Fibroblast of mammary gland (primary cell): ENCODE measurements at regions not wholly inside any gene's neighbourhood (a gene's known extent, or its start where the extent isn't known, plus 50 kb on each side); places are given as distances from the start of the nearest gene placed in this dataset.

Experiments
- DNase-seq: peaks from one replicate; pipeline ENCODE4 v3.0.0-alpha.2; 2010; ENCODE audit warnings: low read depth
- H3K4me3 ChIP-seq: 2 replicates; pipeline ENCODE4 v1.5.1; 2011; ENCODE audit warnings: low read depth, mild to moderate bottlenecking, low read length, moderate library complexity; ENCODE audit not compliant: control insufficient read depth
- CTCF ChIP-seq: conservative IDR thresholded peaks from 2 replicates; pipeline ENCODE4 v1.5.1; 2011; ENCODE audit warnings: low read depth, low read length, inconsistent platforms; ENCODE audit not compliant: control insufficient read depth, insufficient read depth

GRCh38 chr17:69947027-69947759 is 127.8 kb upstream of the KCNJ16 start:
- no peak for TF ChIP-seq CTCF
- no peak overlapping the region for H3K4me3 ChIP-seq
- DNase-seq: no peak

- no peak overlapping the region for H3K4me3 ChIP-seq
- no peak for TF ChIP-seq CTCF
- DNase-seq: no peak
These were observed 126.6 kb upstream of the KCNJ16 start for GRCh38 chr17:69948406-69948805.

GRCh38 chr17:69949496-69949895 is 125.5 kb upstream of the KCNJ16 start:
- no peak for DNase-seq
- H3K4me3 ChIP-seq: no peak overlapping the region
- TF ChIP-seq CTCF: no peak

- H3K4me3 ChIP-seq: no peak overlapping the region
- TF ChIP-seq CTCF: no peak
- no peak for DNase-seq
These were observed 124.9 kb upstream of the KCNJ16 start for GRCh38 chr17:69949973-69950695.

GRCh38 chr17:69950701-69951418 is 124.2 kb upstream of the KCNJ16 start:
- no peak overlapping the region for H3K4me3 ChIP-seq
- TF ChIP-seq CTCF: no peak
- DNase-seq: no peak

GRCh38 chr17:69954241-69954925 is 120.6 kb upstream of the KCNJ16 start:
- H3K4me3 ChIP-seq: no peak overlapping the region
- DNase-seq: no peak
- TF ChIP-seq CTCF: no peak
